Suppressor macrophage treated with lipopolysaccharide for 1 hour (primary cell): ENCODE measurements at regions not wholly inside any gene's neighbourhood (a gene's known extent, or its start where the extent isn't known, plus 50 kb on each side); places are given as distances from the start of the nearest gene placed in this dataset.
"Not testable (repeated sequence)": the region's sequence is repeated elsewhere in the genome, so short reads cannot be mapped to it uniquely, and the experiment has no call there.

Experiments
- DNase-seq, 3 donors: peaks; one replicate each; pipeline ENCODE4 v3.0.0-alpha.2; 2020 to 2022

DNA sequence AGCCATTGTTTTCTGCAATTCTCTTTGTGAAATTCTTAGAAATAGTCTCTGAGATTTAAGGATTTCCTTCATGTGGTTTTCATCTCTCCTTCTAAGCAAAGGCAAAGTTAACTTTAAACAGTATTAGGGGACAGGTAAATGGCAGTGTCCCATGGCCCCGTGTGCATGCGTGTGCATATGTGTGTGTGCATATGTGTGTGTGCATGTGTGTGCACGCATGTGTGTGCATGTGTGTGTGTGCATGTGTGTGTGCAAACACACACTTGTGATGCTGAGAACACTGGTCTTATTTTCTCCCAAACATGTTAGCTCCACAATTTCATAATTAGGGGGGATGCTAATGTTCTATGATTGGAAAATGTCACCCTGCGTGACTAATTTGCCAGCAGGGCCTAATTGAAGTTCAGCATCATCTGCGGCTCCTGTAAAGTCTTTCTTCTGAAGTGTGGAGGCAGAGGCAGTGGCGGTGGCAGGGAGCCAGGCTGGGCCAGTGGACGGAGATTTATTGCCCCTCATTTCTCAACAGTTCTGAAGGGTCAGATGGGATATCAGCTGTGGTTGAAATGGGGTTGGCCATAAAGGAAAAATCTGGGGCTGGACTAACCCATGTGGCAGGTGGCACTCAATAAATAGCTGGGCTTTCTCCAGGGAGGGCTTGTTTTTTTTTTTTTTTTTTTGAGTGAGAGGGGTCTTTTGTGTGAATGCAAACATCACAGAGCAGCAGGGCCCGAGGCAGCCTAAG, 289.3 kb upstream of the PODXL start:
- no peak for DNase-seq

GRCh38 chr7:131844369-131844768, 287.9 kb upstream of the PODXL start:
- no peak for DNase-seq

GRCh38 chr7:131843898-131844331, 287.5 kb upstream of the PODXL start:
- no peak for DNase-seq

DNA sequence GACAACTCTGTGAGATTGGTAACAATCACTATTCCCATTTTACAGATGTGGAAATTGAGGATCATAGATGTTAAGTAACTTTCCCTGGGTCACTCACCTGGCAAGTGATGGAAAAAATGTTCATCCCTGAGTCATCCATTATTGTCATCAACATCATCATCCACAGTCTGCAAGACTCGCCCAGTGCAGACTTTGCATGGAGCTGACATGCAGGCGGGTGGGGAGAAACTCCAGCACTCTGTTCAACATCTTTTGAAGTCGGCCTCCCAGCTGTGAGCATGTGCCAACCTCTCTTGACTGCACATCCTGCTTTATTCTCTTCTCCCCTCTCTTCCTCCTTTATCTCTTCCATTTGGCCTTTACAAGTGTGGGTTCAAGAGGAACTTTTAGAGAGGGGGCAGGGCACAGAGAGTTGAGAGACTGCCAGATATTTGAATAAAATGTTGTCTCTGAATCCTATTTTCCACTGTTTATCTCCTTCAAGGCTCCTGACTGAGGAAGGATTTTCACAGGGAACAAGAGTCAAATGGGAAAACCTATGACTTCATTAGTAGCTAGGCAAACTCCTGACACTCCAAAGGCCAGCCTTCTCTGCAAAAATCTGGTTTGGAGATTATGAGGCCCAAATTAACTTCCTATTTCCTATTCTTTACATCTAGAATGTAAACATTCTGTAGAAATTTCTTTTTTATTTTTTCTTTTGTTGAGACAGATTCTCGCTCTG, 283.7 kb upstream of the PODXL start:
- DNase-seq: no peak

DNA sequence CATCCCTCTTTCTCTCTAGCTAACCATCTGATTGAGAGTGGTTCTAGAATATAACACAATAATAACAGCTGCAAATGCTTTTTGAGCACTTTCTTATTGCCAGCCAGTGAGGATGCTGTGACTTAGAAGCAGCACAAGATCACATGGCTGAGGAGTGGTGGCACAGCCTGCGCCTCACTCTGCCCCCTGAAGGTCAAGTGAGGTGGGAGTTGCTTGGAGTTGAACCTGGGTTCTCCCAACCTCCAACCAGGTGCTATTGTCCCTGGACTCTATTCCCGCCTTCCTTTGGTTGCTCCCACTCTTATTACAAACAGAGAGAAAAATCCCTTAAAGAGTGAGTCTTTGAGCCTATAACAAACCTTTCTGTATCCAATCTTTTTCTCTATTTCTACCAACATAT, 280.3 kb upstream of the PODXL start:
- DNase-seq: no peak

- no peak for DNase-seq
Measured at GRCh38 chr7:131835141-131835540, 278.7 kb upstream of the PODXL start.

- DNase-seq: no peak
Measured at GRCh38 chr7:131830681-131831080, 274.3 kb upstream of the PODXL start.

GRCh38 chr7:131829947-131830558, 273.6 kb upstream of the PODXL start:
- no peak for DNase-seq

GRCh38 chr7:131827421-131827820, 271.0 kb upstream of the PODXL start:
- DNase-seq: no peak

GRCh38 chr7:131826960-131827359, 270.5 kb upstream of the PODXL start:
- no peak for DNase-seq

GRCh38 chr7:131823961-131824440, 267.6 kb upstream of the PODXL start:
- DNase-seq: not testable (repeated sequence)

GRCh38 chr7:131819891-131820290, 263.5 kb upstream of the PODXL start:
- DNase-seq: no peak

GRCh38 chr7:131816391-131817007, 260.1 kb upstream of the PODXL start:
- no peak for DNase-seq

DNA sequence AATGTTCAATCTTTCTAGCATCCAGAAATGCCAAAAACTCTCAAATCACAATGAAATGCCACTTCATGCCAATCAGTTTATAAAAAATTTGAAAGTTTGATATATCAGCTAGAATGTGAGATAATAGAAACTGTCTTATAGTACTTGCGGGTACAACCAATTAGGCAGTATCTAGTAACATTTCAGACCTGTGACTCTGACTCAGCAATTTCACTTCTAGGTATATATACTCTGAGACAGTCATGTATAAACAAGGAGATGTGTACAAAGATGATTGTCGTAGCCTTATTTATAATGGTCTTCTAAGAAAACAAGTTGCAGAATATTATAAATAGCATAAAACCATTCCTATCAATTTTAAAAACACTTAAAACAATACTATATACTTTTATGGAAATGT, 252.3 kb upstream of the PODXL start:
- DNase-seq: no peak

DNA sequence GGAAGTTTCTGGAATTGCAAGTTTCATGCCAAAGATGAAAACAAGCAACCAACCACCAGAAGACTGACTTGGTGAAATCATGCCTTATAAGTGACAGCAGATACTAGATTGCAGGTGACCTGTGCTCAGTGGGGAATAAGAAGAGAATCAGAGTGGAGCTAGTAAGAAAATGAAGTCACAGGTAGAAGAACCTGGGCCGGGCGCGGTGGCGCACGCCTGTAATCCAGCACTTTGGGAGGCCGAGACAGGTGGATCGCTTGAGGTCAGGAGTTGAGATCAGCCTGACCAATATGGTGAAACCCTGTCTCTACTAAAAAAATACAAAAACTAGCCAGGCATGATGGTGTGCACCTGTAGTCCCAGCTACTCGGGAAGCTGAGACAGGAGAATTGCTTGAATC, 251.7 kb upstream of the PODXL start:
- not testable (repeated sequence) for DNase-seq

GRCh38 chr7:131803816-131804215, 247.4 kb upstream of the PODXL start:
- no peak for DNase-seq

GRCh38 chr7:131802195-131802864, 245.9 kb upstream of the PODXL start:
- DNase-seq: no peak

DNA sequence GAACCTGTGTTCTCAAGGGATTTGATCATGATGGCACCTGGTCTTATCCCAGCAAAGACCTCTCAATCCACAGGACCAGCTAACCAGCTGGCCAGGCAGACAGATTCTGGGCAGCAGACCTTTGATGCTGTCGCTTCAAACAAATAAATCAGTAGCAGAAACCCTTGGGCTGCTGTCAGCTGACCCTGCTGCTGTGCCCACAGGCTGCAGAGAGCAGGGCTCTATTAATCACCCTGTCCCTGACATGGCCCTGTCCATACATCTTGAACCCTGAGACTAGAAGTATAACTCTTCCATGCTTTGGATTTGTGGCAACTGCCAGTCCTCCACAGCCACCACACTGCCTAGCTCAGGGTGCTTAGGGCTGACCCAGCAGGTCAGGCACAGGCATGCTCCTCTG, 244.1 kb upstream of the PODXL start:
- no peak for DNase-seq

GRCh38 chr7:131800008-131800407, 243.6 kb upstream of the PODXL start:
- DNase-seq: no peak

- DNase-seq: no peak
Measured at GRCh38 chr7:131797841-131798240, 241.4 kb upstream of the PODXL start.

- no peak for DNase-seq
Measured at GRCh38 chr7:131795400-131795799, 239.0 kb upstream of the PODXL start.

DNA sequence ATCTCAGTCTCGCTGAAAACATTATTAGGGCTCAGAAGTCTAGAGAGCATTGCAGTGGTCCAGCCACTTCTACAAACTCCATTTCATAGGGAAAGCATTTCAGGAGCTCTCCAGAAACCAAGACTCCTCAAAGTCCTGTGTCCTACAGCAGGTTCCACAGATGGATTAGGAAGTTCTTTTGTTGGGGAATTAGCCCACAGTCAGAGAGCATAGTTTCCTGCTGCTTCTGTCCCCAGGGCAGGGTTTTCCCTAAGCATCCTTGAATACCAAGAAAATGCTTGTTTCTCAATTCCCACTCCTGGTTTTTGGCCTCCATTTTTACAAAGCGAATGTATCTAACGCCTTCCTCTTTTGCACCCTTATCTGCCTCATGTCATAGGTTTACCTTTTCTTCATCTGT, 235.9 kb upstream of the PODXL start:
- DNase-seq: no peak

DNA sequence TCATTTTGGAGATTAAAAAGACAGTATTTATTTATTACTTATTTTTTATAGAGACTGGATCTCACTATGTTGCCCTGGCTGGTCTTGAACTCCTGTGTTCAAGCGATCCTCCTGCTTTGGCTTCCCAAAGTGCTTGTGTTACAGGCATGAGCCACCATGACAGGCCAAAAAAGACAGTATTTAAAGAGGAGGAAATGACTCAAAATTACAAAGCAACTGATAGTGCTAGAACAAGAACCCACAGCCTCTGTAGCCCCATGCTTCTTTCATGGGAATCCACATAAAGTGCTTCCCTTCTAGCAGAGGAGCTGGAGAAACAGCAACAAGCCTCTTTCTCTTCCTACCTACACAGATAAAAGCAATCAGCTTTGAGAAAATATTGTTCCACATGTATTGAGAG, 230.7 kb upstream of the PODXL start:
- DNase-seq: no peak
